Neuron (in vitro differentiated cells): ENCODE measurements at regions not wholly inside any gene's neighbourhood (a gene's known extent, or its start where the extent isn't known, plus 50 kb on each side); places are given as distances from the start of the nearest gene placed in this dataset.

Experiments
- H2AFZ ChIP-seq: one replicate; pipeline ENCODE4 v1.6.1; 2013; ENCODE audit warnings: low read depth, mild to moderate bottlenecking, inconsistent platforms, low read length, moderate library complexity
- H3K27me3 ChIP-seq: one replicate; pipeline ENCODE4 v1.6.1; 2013; ENCODE audit warnings: low read length; ENCODE audit not compliant: insufficient read depth
- H3K36me3 ChIP-seq: one replicate; pipeline ENCODE4 v1.6.1; 2013; ENCODE audit warnings: low read length; ENCODE audit not compliant: insufficient read depth
- H3K4me1 ChIP-seq: one replicate; pipeline ENCODE4 v1.6.1; 2013; ENCODE audit warnings: low read length; ENCODE audit not compliant: insufficient read depth
- H3K4me3 ChIP-seq: 2 replicates; pipeline ENCODE4 v1.5.1; 2013; ENCODE audit warnings: mild to moderate bottlenecking, low read length, moderate library complexity
- H3K9me3 ChIP-seq: one replicate; pipeline ENCODE4 v1.6.1; 2013; ENCODE audit warnings: low read length

DNA sequence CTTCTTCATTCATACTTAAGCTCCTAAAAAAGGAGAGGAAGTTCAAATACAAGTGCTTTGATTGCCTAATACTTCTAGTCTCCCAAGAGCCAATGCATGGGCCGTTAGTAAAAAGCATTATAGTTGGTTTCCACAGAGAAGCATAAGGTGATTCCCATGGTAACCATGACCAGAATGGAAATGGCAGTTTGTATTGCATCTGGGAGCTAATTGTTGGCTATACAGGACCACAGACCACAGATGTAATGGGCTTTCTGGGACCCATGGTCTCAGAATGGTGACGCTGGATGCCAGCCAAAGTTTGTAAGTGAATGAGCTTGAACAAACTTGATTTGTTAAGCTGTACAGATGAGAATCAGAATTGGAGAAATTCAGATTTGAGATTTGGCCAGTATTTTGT lies 333.9 kb upstream of the C11orf87 start:
- no peak overlapping the region for H3K4me3 ChIP-seq
- H3K9me3 ChIP-seq = no peaks in the 10 kb centered on the region
- no peaks in the 10 kb centered on the region for H3K36me3 ChIP-seq

GRCh38 chr11:109089144-109089543 lies 332.8 kb upstream of the C11orf87 start:
- no peaks in the 10 kb centered on the region for H3K36me3 ChIP-seq
- H3K27me3 ChIP-seq = no peaks in the 10 kb centered on the region
- H3K4me3 ChIP-seq = no peak overlapping the region
- H3K9me3 ChIP-seq = no peaks in the 10 kb centered on the region
- no peak overlapping the region for H2AFZ ChIP-seq
- H3K4me1 ChIP-seq = no peaks in the 10 kb centered on the region

More for the DNA sequence above, 333.9 kb upstream of the C11orf87 start:
- Histone ChIP-seq H2AFZ (no peak overlapping the region), H3K4me1 (no peaks in the 10 kb centered on the region), H3K27me3 (no peaks in the 10 kb centered on the region)

- H2AFZ ChIP-seq = no peak overlapping the region
- no peaks in the 10 kb centered on the region for H3K36me3 ChIP-seq
- no peak overlapping the region for H3K4me3 ChIP-seq
- H3K4me1 ChIP-seq = no peaks in the 10 kb centered on the region
- H3K27me3 ChIP-seq = no peaks in the 10 kb centered on the region
- H3K9me3 ChIP-seq = no peaks in the 10 kb centered on the region
Measured at GRCh38 chr11:109093354-109093753, 328.6 kb upstream of the C11orf87 start.

DNA sequence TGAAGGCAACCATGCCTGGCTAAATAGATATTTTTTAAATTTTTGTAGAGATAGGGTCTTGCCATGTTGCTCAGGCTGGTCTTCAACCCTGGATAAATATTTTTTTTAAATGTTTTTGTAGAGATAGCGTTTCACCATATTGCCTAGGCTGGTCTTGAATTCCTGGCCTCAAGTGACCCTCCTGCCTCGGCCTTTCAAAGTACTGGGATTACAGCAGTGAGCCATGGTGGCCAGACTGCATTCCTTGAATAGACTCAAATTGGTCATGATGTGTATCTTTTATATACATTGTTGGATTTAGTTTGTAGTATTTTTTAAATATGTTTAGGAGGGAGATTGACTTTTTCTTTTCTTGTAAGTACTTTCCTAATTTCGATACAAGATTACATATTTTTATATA lies 325.7 kb upstream of the C11orf87 start:
- Histone ChIP-seq H3K4me3 (no peak overlapping the region), H2AFZ (no peak overlapping the region), H3K27me3 (no peaks in the 10 kb centered on the region), H3K36me3 (no peaks in the 10 kb centered on the region), H3K9me3 (no peaks in the 10 kb centered on the region), H3K4me1 (no peaks in the 10 kb centered on the region)

- Histone ChIP-seq H3K9me3 (no peaks in the 10 kb centered on the region), H3K27me3 (no peaks in the 10 kb centered on the region), H3K4me3 (no peak overlapping the region), H2AFZ (no peak overlapping the region), H3K36me3 (no peaks in the 10 kb centered on the region), H3K4me1 (no peaks in the 10 kb centered on the region)
Measured at GRCh38 chr11:109106151-109106906, 315.7 kb upstream of the C11orf87 start.

- Histone ChIP-seq H3K27me3 (no peaks in the 10 kb centered on the region), H3K36me3 (no peaks in the 10 kb centered on the region), H3K4me3 (no peak overlapping the region), H2AFZ (no peak overlapping the region), H3K4me1 (no peaks in the 10 kb centered on the region), H3K9me3 (no peaks in the 10 kb centered on the region)
Measured at GRCh38 chr11:109109150-109109549, 312.8 kb upstream of the C11orf87 start.

DNA sequence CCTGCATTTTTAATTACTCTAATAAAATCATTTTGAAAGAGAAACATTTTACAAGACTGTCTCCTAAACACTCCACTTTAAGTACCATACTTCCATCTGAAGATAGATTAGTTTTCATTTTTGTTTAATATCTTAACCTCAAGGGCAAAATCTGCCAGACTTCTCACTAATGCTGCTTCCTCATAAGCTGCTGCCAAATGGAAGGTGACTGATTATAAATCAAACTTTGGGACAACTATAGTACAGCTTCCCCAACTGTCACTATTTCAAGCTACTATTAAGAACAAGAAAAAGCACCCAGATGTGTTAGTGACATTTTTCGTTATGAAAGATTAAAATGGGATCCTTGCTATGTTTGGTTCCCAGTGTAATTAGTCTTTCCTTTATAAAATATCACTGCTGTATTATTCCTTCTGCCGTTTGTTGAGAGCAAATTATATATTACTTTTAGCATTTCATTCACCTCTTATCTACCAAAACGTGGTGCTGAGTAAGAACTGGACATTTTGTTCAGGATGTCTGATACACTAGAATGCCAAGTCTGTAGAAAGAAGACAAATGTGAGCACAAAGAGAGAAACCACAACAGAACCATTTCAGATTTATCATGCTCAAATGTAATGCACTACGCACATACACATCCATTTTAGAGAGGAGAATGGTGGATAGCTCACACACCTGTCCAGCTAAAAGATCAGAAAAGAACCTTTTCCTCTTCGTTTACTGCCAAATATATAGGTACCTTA lies 312.2 kb upstream of the C11orf87 start:
- no peaks in the 10 kb centered on the region for H3K4me1 ChIP-seq
- H2AFZ ChIP-seq = no peak overlapping the region
- H3K36me3 ChIP-seq = no peaks in the 10 kb centered on the region
- no peaks in the 10 kb centered on the region for H3K27me3 ChIP-seq
- H3K4me3 ChIP-seq = no peak overlapping the region
- no peaks in the 10 kb centered on the region for H3K9me3 ChIP-seq

GRCh38 chr11:109112261-109112660 lies 309.7 kb upstream of the C11orf87 start:
- Histone ChIP-seq H2AFZ (no peak overlapping the region), H3K27me3 (no peaks in the 10 kb centered on the region), H3K4me1 (no peaks in the 10 kb centered on the region), H3K4me3 (no peak overlapping the region), H3K9me3 (no peaks in the 10 kb centered on the region), H3K36me3 (no peaks in the 10 kb centered on the region)

DNA sequence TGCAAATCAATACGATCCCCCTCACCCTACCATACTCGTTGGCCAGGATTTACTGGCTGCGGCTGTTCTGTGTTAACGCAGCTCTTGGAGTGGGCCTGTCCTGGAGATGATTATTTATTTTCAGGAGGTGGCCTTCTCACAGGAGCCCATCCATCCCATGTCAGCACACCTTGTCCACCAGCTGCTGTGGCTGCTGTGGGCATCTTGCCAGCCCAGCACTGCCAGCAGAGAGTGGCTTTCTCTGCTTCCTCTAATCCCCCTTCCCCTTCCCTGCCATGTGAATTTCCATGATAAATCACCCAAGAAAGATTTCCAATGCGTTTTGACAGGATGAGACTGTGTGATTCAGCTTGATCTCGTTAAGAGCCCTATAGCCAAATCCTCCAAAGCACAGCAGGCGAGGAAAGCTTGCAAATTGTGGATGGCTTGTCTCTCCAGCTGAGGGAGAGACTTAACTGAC lies 309.1 kb upstream of the C11orf87 start:
- Histone ChIP-seq H3K4me1 (no peaks in the 10 kb centered on the region), H3K9me3 (no peaks in the 10 kb centered on the region), H2AFZ (no peak overlapping the region), H3K27me3 (no peaks in the 10 kb centered on the region), H3K36me3 (no peaks in the 10 kb centered on the region), H3K4me3 (no peak overlapping the region)

DNA sequence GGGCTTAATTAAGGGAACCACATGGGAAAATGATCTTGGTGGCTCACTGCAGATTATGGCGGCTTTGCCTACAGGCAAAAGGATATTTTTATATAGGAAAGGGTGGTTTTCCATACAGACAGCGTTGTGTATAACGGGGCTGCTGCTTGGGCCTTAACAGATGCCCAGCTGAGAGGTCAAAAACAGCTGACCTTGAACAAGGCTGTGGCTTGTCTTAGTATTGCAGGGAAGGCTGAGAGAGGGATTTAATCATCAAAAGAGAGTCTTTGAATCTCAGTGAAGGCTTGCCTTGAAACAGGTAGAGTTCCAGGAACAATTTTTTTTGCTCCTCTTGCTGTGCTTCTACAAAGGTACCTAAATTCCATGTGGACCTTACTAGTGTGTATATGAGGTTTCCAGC lies 301.6 kb upstream of the C11orf87 start:
- Histone ChIP-seq H3K4me3 (no peak overlapping the region), H3K9me3 (no peaks in the 10 kb centered on the region), H3K4me1 (no peaks in the 10 kb centered on the region), H3K27me3 (no peaks in the 10 kb centered on the region), H2AFZ (no peak overlapping the region), H3K36me3 (no peaks in the 10 kb centered on the region)

- Histone ChIP-seq H3K4me1 (no peaks in the 10 kb centered on the region), H3K36me3 (no peaks in the 10 kb centered on the region), H3K4me3 (no peak overlapping the region)
Measured at GRCh38 chr11:109121173-109121932, 300.6 kb upstream of the C11orf87 start.

GRCh38 chr11:109123816-109124787 lies 297.9 kb upstream of the C11orf87 start:
- no peaks in the 10 kb centered on the region for H3K27me3 ChIP-seq
- no peak overlapping the region for H2AFZ ChIP-seq
- H3K36me3 ChIP-seq = no peaks in the 10 kb centered on the region
- H3K4me1 ChIP-seq = no peaks in the 10 kb centered on the region
- no peak overlapping the region for H3K4me3 ChIP-seq
- H3K9me3 ChIP-seq = no peaks in the 10 kb centered on the region

More at GRCh38 chr11:109121173-109121932, 300.6 kb upstream of the C11orf87 start:
- Histone ChIP-seq H2AFZ (no peak overlapping the region), H3K27me3 (no peaks in the 10 kb centered on the region), H3K9me3 (no peaks in the 10 kb centered on the region)
